Smooth muscle cell (in vitro differentiated cells): ENCODE measurements at regions not wholly inside any gene's neighbourhood (a gene's known extent, or its start where the extent isn't known, plus 50 kb on each side); places are given as distances from the start of the nearest gene placed in this dataset.

Source experiments
- DNase-seq: peaks from one replicate; lab custom pipeline; 2025; ENCODE audit not compliant: unreplicated experiment; lab: John Stamatoyannopoulos, UW
- H2AFZ ChIP-seq: fragments of 200-600 bp; sonication (generic); 2 replicates; pipeline ENCODE4 v1.6.0; 2016; ENCODE audit warnings: antibody characterized with exemption, low read depth, mild to moderate bottlenecking
- H3F3A ChIP-seq: fragments of 200-600 bp; sonication (generic); 2 replicates; pipeline ENCODE4 v1.6.0; 2017; ENCODE audit warnings: antibody characterized with exemption, low read depth
- H3K27ac ChIP-seq: fragments of 200-600 bp; sonication (generic); 2 replicates; pipeline ENCODE4 v1.5.1; 2016; ENCODE audit warnings: low read depth, mild to moderate bottlenecking
- H3K27me3 ChIP-seq: fragments of 200-600 bp; sonication (generic); 2 replicates; pipeline ENCODE4 v1.6.1; 2016; ENCODE audit warnings: low read depth, mild to moderate bottlenecking
- H3K36me3 ChIP-seq: fragments of 200-600 bp; sonication (generic); 2 replicates; pipeline ENCODE4 v1.5.1; 2016; ENCODE audit warnings: low read depth
- H3K4me1 ChIP-seq: fragments of 200-600 bp; sonication (generic); 2 replicates; pipeline ENCODE4 v1.5.1; 2016; ENCODE audit warnings: low read depth
- H3K4me2 ChIP-seq: fragments of 200-600 bp; sonication (generic); 2 replicates; pipeline ENCODE4 v1.6.0; 2016; ENCODE audit warnings: mild to moderate bottlenecking
- H3K4me3 ChIP-seq: fragments of 200-600 bp; sonication (generic); 2 replicates; pipeline ENCODE4 v1.5.1; 2016; ENCODE audit warnings: mild to moderate bottlenecking
- H3K79me2 ChIP-seq: fragments of 200-600 bp; sonication (generic); 2 replicates; pipeline ENCODE4 v1.6.0; 2016; ENCODE audit warnings: low read depth, mild to moderate bottlenecking
- H3K9ac ChIP-seq: fragments of 200-600 bp; sonication (generic); 2 replicates; pipeline ENCODE4 v1.6.0; 2016; ENCODE audit warnings: low read depth
- H3K9me3 ChIP-seq: fragments of 200-600 bp; sonication (generic); replicated peaks from 2 replicates; pipeline ENCODE4 v1.5.1; 2016; ENCODE audit warnings: low read depth
- H4K20me1 ChIP-seq: fragments of 200-600 bp; sonication (generic); 2 replicates; pipeline ENCODE4 v1.6.0; 2016; ENCODE audit warnings: low read depth
- WGBS: methylation state at CpG from one replicate; pipeline ENCODE4 v1.1.7; 2016; ENCODE audit warnings: low lambda C conversion rate; 5-methylcytosine and 5-hydroxymethylcytosine counted together
- TF ChIP-seq, protein P1 (sequence below): fragments of 200-600 bp; sonication (generic); IDR thresholded peaks from 2 replicates; pipeline ENCODE4 v1.5.1; 2017; ENCODE audit warnings: borderline replicate concordance, mild to moderate bottlenecking, antibody characterized with exemption; ENCODE audit not compliant: insufficient read depth, poor library complexity, severe bottlenecking

DNA sequence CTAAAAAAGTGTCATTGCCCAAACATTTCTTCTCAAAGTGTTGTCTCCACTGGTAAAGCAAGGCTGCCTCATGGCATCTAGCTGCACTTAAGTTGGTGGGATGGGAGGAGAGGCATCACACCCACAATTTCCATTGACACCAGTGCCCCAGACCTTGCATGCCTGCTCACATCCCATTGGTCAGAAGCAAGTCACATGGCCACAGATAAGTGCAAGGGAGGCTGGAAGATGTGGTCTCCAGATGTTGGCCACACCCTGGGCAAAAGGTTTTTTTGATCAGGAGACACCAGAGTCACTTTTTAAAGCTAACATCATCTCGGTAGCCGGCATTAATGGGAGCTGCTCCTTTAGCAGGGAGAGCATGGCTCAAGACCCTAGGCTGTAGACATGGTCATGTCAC, 157.1 kb upstream of the CST7 start:
- no peak overlapping the region for H3K4me3 ChIP-seq
- no peak overlapping the region for H3K9ac ChIP-seq
- no peaks in the 10 kb centered on the region for H3F3A ChIP-seq
- no peaks in the 10 kb centered on the region for H3K36me3 ChIP-seq
- H4K20me1 ChIP-seq = no peaks in the 10 kb centered on the region
- no peaks in the 10 kb centered on the region for H3K9me3 ChIP-seq
- no peak overlapping the region for H3K4me2 ChIP-seq
- no peak overlapping the region for H2AFZ ChIP-seq
- H3K4me1 ChIP-seq = no peaks in the 10 kb centered on the region
- H3K27me3 ChIP-seq = no peaks in the 10 kb centered on the region
- H3K79me2 ChIP-seq = no peaks in the 10 kb centered on the region
- no peak overlapping the region for H3K27ac ChIP-seq
- TF ChIP-seq, protein P1, sequence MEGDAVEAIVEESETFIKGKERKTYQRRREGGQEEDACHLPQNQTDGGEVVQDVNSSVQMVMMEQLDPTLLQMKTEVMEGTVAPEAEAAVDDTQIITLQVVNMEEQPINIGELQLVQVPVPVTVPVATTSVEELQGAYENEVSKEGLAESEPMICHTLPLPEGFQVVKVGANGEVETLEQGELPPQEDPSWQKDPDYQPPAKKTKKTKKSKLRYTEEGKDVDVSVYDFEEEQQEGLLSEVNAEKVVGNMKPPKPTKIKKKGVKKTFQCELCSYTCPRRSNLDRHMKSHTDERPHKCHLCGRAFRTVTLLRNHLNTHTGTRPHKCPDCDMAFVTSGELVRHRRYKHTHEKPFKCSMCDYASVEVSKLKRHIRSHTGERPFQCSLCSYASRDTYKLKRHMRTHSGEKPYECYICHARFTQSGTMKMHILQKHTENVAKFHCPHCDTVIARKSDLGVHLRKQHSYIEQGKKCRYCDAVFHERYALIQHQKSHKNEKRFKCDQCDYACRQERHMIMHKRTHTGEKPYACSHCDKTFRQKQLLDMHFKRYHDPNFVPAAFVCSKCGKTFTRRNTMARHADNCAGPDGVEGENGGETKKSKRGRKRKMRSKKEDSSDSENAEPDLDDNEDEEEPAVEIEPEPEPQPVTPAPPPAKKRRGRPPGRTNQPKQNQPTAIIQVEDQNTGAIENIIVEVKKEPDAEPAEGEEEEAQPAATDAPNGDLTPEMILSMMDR = no peak
- WGBS = 93% methylated on average over 2 of the region's 2 CpGs
- DNase-seq = no peak

DNA sequence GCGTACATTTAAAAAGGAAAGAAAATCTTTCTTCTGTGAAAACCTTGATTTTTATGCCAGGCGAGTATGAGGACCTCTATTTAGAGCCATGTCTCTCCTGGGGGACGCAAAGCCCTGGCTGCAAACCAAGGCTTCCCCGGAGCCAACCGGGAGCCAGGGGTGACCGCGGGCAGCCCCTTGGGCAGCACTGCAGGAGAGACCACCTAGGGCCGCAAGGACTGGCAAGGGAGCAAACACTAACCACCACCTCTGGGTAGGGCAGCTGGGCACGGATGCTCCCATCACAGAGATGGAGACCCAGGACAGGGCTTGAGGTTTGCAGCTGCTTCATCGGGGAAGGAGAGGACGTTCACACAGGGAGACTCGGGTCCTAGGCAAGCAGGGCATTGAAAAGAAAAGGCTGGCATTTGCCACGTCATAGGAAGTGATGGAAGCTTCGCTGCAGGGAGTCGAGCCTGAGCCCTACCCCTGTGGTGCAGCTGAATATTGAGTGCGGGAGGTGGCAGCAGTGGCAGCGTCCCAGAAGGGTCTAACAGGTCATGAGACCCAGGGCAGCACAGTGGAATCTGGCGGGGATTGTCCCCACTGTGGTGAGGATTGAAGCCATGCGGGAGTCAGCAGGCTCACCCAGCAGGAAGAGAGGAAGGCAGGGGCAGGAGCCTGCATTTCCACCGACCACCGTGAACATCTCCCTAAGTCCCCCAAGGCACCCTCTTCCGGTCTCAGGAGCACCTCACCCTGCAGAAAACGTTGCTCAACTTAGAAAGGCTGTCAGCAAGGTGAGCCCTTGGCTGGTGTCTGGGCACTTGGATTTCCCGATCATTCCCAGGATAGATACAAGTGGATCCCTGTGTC, 156.2 kb upstream of the CST7 start:
- H3K79me2 ChIP-seq = no peaks in the 10 kb centered on the region
- H3K36me3 ChIP-seq = no peaks in the 10 kb centered on the region
- H3K4me2 ChIP-seq = no peak overlapping the region
- no peak overlapping the region for H2AFZ ChIP-seq
- H4K20me1 ChIP-seq = no peaks in the 10 kb centered on the region
- TF ChIP-seq, protein P1 = no peak
- no peak overlapping the region for H3K4me3 ChIP-seq
- no peaks in the 10 kb centered on the region for H3K9me3 ChIP-seq
- no peaks in the 10 kb centered on the region for H3K27me3 ChIP-seq
- no peaks in the 10 kb centered on the region for H3F3A ChIP-seq
- H3K4me1 ChIP-seq = no peaks in the 10 kb centered on the region
- no peak overlapping the region for H3K9ac ChIP-seq
- no peak overlapping the region for H3K27ac ChIP-seq
- 92% methylated on average over 23 of the region's 24 CpGs for WGBS
- no peak for DNase-seq

DNA sequence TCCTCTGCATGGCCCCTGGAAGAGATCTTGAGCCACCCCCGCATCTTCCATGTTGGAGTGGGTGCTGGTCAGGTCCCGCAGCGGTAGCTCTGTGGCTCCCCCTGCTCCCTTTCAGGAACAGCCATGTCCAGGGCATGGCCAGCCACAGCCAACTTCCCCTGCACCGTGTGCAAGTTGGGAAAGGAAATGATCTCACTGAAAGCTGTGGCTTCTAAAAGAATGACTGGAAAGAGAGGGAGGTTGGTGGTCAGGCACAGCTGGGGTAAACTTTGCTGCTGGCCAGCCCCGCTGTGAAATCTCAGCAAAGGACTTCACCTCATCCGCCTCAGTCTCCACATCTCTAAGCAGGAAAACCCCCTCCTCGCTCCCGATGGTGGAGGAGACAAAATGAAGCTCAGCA, 153.6 kb upstream of the CST7 start:
- TF ChIP-seq, protein P1 = no peak
- Histone ChIP-seq H3K79me2 (no peaks in the 10 kb centered on the region), H3K36me3 (no peaks in the 10 kb centered on the region), H3K4me2 (no peak overlapping the region), H3K9me3 (no peaks in the 10 kb centered on the region), H3K4me1 (no peaks in the 10 kb centered on the region), H3K27ac (no peak overlapping the region), H3K9ac (no peak overlapping the region), H4K20me1 (no peaks in the 10 kb centered on the region), H3K4me3 (no peak overlapping the region), H3F3A (no peaks in the 10 kb centered on the region), H3K27me3 (no peaks in the 10 kb centered on the region), H2AFZ (no peak overlapping the region)
- WGBS = 80% methylated on average over 8 of the region's 8 CpGs
- DNase-seq = no peak

DNA sequence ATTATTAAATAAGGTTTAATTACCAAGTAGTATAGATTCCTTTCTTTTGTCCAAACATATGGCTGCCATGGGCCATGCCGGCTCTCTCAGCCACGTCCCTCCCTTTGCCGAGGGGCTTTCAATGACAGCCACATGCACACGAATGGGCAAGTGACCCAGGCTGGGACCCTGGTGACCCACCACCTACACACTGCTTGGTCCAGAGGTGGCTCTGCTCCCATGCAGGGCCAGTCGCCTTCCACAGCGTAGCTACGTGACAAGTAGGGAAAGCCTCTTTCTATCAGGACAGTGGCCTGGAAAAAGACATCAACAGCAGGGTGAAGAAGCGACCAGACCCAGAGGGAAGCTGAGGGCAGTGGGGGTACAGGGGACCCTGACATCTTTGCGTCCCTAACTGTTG, 152.8 kb upstream of the CST7 start:
- H3K4me3 ChIP-seq = no peak overlapping the region
- no peaks in the 10 kb centered on the region for H3K79me2 ChIP-seq
- no peaks in the 10 kb centered on the region for H3K36me3 ChIP-seq
- no peaks in the 10 kb centered on the region for H3F3A ChIP-seq
- H3K27ac ChIP-seq = no peak overlapping the region
- no peak overlapping the region for H3K4me2 ChIP-seq
- no peaks in the 10 kb centered on the region for H4K20me1 ChIP-seq
- H2AFZ ChIP-seq = no peak overlapping the region
- no peaks in the 10 kb centered on the region for H3K9me3 ChIP-seq
- no peak for DNase-seq
- H3K4me1 ChIP-seq = no peaks in the 10 kb centered on the region
- TF ChIP-seq, protein P1 = no peak
- WGBS = 98% methylated on average over 9 of the region's 9 CpGs
- H3K9ac ChIP-seq = no peak overlapping the region
- no peaks in the 10 kb centered on the region for H3K27me3 ChIP-seq
